ENCODE measurements at regions not wholly inside any gene's neighbourhood (a gene's known extent, or its start where the extent isn't known, plus 50 kb on each side); places are given as distances from the start of the nearest gene placed in this dataset.

GRCh38 chr12:93243689-93244513 lies 133.8 kb upstream of the NUDT4 start:
- DNase-seq (ENCODE audit: low spot score) = peak; percentile 59

DNA sequence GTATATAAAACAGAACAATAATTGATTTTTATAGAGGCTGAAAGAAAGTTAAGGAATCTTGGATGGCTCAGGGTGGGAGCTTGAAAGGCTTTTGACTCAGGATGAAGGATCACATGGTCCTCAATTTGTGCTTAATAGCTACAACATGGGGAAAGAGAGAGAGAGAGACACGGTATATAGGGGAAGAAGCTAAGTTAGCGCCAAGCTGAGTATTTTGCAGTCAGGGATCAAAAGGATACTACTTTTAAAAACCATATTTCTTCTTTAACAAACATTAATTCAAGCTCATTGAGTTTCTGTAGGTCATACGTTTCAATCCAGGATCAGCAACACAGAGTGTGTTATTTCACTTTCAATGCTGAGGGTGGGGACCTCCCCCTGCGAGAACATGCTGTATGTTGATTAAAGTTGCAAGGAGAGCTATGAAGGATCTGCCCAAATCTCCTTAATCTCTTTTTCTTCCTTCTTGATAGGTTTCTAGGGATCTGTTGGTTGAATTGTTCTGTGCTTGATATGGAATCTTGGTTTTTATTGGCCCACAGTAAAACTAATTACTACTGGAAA lies 133.1 kb upstream of the NUDT4 start:
- DNase-seq (ENCODE audit: low spot score) = no peak

DNA sequence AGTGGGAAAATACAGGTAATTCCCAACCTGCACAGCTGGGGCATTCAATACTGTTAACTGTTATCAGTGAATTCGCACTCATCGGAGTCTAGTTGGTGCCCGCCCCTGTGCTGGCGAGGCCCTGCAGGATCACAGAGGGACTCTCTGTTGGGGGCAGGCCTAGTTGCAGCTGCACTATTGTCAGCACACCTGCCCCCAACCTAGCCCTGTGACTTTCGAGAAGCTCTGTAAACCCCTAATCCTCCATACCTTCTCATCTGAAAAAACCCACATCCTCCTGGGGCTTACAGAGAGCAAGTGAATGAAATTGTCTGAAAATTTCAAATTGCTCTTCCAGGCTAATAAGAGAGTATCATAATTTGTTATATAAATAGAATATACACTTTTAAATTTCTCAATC lies 132.2 kb upstream of the NUDT4 start:
- no peak for DNase-seq (ENCODE audit: low spot score)

DNA sequence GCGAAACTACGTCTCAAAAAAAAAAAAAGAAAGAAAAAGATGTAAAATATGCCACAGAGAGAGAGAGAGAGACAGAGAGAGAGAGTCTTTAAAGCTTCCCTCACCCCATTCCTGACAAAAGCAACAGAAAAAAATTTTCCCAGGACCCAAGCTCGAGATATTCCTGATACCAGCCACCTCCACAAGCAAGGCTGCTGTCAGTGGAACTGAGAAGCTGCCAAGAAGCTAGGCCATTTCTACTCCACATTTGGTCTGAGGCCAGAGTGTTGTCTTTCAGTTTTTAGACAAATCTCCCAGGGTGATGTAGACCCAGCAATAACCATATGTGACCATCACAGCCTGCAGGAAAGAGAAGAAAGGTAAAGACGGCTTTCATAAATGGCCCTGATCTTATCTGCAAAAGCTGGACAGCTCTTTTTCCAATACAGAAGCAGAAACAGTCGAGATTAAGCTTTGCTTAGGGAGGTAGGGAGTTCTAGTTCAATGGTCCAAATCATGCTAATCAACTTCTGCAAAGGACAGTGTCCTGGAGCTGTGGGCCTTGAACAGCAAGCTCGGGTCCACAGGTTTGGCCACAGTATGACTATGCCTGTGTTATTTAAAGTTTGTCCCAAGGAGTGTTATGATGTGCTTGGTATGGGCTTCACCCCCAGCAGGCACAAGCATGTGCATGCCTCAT lies 130.3 kb upstream of the NUDT4 start:
- no peak for DNase-seq (ENCODE audit: low spot score)

- no peak for DNase-seq (ENCODE audit: low spot score)
Observed at GRCh38 chr12:93252221-93252620, 125.5 kb upstream of the NUDT4 start.

GRCh38 chr12:93254911-93255310 lies 122.8 kb upstream of the NUDT4 start:
- no peak for DNase-seq (ENCODE audit: low spot score)

DNA sequence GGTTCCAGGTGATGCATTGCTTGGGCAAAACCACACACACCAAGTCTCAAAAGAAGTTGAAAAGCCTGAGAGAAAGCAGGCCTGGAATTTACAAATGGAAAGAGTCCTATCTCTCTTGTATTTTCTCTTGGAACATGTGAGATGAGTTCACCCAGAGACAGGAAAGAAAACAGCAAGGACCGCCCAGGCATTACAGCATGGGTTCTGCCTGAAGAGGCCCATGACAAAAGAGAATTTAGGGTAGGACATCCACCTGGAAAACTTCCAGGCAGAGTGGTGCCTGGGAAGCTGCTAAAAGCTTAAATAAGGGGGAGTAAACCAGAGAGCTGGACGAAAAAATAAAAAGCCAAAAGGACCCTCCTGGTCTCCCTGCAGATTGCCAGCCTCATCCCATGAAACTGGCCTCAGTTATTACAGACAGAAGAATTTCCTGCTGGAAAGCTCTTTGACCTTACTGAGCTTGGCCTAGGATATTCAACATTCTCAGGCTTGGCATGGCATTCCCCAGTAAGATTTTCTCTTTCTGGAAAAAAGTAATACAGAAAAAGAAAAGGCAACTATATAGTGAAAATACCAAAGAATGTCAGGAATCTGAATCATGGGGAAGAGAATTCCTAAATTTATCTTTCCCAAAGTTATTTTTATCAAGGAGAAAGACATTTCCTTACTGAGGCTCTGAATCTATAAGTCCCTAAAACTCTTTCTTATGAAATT lies 121.3 kb upstream of the NUDT4 start:
- DNase-seq (ENCODE audit: low spot score) = peak; percentile 20

GRCh38 chr12:93261505-93262094 lies 116.1 kb upstream of the NUDT4 start:
- no peak for DNase-seq (ENCODE audit: low spot score)

- DNase-seq (ENCODE audit: low spot score) = no peak
Observed at GRCh38 chr12:93272997-93273396, 104.7 kb upstream of the NUDT4 start.

GRCh38 chr12:93273834-93274564 lies 103.7 kb upstream of the NUDT4 start:
- no peak for DNase-seq (ENCODE audit: low spot score)

GRCh38 chr12:93274937-93275336 lies 102.8 kb upstream of the NUDT4 start:
- DNase-seq (ENCODE audit: low spot score) = no peak

GRCh38 chr12:93275589-93275988 lies 102.1 kb upstream of the NUDT4 start:
- DNase-seq (ENCODE audit: low spot score) = no peak

DNA sequence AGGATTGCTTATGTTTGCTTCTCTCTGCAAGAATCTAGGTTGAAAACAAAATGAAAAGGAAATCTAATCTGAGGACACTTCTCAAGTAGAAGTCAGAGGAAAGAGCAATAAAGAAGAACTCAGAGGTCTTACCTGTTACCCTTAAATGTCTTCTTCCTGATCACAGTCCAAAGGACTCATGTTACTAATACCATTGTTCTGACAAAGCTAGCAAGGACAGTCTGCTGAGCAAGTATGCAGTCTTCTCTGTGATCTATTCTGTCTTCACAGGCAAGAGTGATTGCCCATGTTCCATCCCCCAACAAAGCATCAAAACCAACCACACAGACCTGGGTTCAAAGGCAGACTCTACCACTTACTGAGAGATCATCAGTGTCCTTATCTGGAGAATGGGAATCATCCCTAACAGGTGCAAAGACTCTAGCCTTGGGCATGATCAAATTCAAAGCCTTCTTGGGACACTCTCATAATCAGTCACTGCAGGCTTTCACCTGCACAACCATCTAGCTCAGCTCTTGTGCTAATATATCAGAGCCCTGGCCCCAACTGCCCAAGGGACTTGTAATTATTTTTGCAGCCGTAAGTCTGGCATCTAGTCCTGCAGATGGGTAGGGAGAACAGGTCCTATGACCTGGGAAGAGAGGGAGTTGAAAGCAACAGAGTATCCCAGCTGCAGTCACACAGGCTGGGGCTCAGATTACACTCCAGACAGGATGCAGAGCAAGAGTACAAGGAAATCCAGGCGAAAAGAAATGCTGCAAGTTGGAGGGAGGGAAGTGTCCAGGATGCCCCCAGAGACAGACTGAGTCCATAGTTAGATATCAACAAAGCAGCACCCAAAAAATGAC lies 97.9 kb upstream of the NUDT4 start:
- no peak for DNase-seq (ENCODE audit: low spot score)

DNA sequence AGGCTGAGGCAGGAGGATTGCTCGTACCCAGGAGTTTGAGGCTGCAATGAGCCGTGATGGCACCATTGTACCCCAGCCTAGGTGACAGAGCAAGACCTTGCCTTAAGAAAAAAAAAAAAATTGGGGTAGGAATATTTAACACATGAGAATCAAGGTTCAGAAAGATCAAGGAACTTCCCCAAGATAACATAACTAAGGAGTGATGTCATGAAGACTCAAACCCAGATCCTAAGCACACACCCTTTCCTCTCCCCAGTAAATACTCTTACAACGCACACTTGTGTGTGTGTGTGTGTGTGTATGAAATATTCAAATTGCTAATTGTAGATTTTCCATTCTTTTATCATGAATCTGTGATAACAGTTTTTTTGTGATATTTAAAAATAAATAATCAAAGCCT lies 90.6 kb upstream of the NUDT4 start:
- DNase-seq (ENCODE audit: low spot score) = no peak

GRCh38 chr12:93288626-93289025 lies 89.1 kb upstream of the NUDT4 start:
- no peak for DNase-seq (ENCODE audit: low spot score)

DNA sequence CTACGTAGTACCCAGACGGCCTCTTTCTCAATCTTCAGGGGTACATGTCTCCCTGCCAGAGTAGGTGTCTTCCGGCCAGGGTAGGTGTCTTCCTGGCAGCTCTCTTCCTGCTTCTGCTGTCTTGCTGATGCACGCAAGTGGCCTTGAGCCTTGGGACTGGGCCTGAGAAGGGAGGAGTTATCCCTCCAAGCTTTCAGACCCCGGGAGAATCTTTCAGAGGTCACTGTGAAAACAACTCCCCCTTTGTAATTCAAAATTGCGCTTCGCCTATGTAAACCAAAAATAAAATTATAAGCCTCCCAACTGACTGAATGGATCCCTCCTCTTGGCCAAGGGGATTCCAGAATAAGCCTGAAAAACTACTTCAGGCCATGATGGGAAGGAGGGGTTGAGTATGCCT lies 87.3 kb upstream of the NUDT4 start:
- no peak for DNase-seq (ENCODE audit: low spot score)

DNA sequence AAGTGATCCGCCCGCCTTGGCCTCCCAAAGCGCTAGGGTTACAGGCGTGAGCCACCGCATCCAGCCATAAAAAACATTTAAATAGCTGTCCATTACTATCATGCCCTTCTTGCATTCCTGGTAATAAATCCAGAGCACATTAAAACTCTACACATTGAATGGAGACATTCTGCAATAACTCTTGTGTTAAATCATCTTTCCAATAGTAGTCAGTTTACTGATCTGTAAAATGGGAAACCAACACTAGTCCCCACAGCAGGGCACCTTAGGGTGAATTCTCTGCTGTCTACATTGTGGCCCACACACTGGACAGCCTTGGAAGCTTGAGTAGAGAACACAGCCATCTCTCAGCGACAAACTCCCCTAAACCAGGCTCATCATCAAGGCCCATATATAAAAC lies 85.5 kb upstream of the NUDT4 start:
- DNase-seq (ENCODE audit: low spot score) = no peak

DNA sequence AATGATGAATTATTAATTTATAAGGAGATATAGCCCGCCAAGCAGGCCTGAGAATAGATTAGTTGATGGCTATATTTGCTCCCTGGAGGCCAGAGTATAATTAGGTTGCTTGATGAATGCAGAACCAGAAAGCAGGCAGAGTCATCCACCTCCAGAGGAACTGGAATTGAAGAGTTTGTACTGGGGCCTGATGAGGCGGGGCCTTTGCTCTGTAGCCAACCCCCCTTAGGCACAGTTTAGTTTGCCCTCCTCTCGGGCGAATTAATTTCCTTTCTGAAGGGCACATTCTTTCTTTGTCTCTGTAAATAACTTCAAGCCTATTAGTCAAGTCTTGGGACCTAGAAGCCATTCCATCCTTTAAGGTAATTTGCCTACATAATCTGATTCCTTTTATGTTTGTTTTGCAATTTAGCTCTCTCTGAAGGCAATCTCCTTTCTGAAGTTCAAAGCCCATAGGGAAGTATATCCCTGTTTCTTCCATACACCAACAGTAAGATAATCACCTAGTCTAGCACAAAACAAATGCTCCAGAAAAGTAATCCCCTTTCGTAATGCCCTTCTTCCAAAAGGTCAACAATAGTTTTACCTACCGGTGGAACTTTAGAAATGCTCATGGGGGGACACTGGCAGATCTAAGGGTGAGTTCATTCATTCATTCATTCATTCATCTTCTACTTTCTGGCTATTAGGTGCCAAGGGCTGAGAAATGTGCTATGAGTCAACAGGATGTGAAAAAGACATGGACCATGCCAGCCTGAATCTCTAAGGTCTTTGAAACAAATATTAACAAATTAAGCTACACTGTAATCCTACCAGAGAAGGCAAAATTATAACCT lies 84.8 kb upstream of the NUDT4 start:
- DNase-seq (ENCODE audit: low spot score) = no peak

- no peak for DNase-seq (ENCODE audit: low spot score)
Observed at GRCh38 chr12:93297032-93297431, 80.7 kb upstream of the NUDT4 start.

GRCh38 chr12:93297536-93297935 lies 80.2 kb upstream of the NUDT4 start:
- no peak for DNase-seq (ENCODE audit: low spot score)
